ENCODE measurements at regions not wholly inside any gene's neighbourhood (a gene's known extent, or its start where the extent isn't known, plus 50 kb on each side); places are given as distances from the start of the nearest gene placed in this dataset.
"Not testable (repeated sequence)": the region's sequence is repeated elsewhere in the genome, so short reads cannot be mapped to it uniquely, and the experiment has no call there.

GRCh38 chr2:7753777-7754176 lies 836.6 kb downstream of the RNF144A start:
- Histone ChIP-seq H3K4me3 (no peak overlapping the region), H3K4me1 (peaks cover 0 to 3% (median 0%) of the 10 kb centered on the region in 12 donors), H3K27me3 (no peaks in the 10 kb centered on the region), H3K27ac (no peak overlapping the region), H3K36me3 (no peaks in the 10 kb centered on the region), H3K9me3 (peaks cover 0 to 36% (median 23%) of the 10 kb centered on the region in 12 donors)
- intact Hi-C loops (cut with DNase I), result no loop called here
- DNase-seq (no peak), ATAC-seq (no peak)
- no peak for TF ChIP-seq CTCF (IDR thresholded peaks at IDR 0.05)
- no peak for TF ChIP-seq POLR2A (IDR thresholded peaks at IDR 0.05)

GRCh38 chr2:7755879-7756278 lies 838.7 kb downstream of the RNF144A start:
- TF ChIP-seq POLR2A (IDR thresholded peaks at IDR 0.05) (no peak), CTCF (IDR thresholded peaks at IDR 0.05) (no peak)
- Histone ChIP-seq H3K4me1 (peaks cover 0 to 3% (median 0%) of the 10 kb centered on the region in 12 donors), H3K4me3 (no peak overlapping the region), H3K27me3 (no peaks in the 10 kb centered on the region), H3K9me3 (peaks cover 0 to 41% (median 29%) of the 10 kb centered on the region in 12 donors), H3K27ac (no peak overlapping the region), H3K36me3 (no peaks in the 10 kb centered on the region)
- ATAC-seq (no peak), DNase-seq (no peak)
- 85 to 88% (median 85%) methylated on average over 5 of the region's 5 CpGs for WGBS, 4 donors
- intact Hi-C loops (cut with DNase I), result no loop called here

GRCh38 chr2:7758073-7758759 lies 841.0 kb downstream of the RNF144A start:
- H3K27ac ChIP-seq, result no peak overlapping the region
- no peak overlapping the region for H3K4me3 ChIP-seq
- WGBS, 4 donors, result 90 to 97% (median 92%) methylated on average over 3 of the region's 3 CpGs
- no peaks in the 10 kb centered on the region for H3K4me1 ChIP-seq
- no peaks in the 10 kb centered on the region for H3K27me3 ChIP-seq
- TF ChIP-seq CTCF (IDR thresholded peaks at IDR 0.05), result no peak
- TF ChIP-seq POLR2A (IDR thresholded peaks at IDR 0.05), result no peak
- ATAC-seq, result no peak
- H3K36me3 ChIP-seq, result no peaks in the 10 kb centered on the region
- H3K9me3 ChIP-seq, result peaks cover 0 to 49% (median 28%) of the 10 kb centered on the region in 12 donors
- intact Hi-C loops (cut with DNase I), result no loop called here
- no peak for DNase-seq

GRCh38 chr2:7759898-7760297 lies 842.7 kb downstream of the RNF144A start:
- ATAC-seq (no peak), DNase-seq (no peak)
- Histone ChIP-seq H3K36me3 (no peaks in the 10 kb centered on the region), H3K9me3 (peaks cover 0 to 38% (median 14%) of the 10 kb centered on the region in 12 donors), H3K4me3 (no peak overlapping the region), H3K27ac (no peak overlapping the region), H3K4me1 (no peaks in the 10 kb centered on the region), H3K27me3 (no peaks in the 10 kb centered on the region)
- TF ChIP-seq CTCF (IDR thresholded peaks at IDR 0.05) (no peak), POLR2A (IDR thresholded peaks at IDR 0.05) (no peak)
- intact Hi-C loops (cut with DNase I), result no loop called here
- WGBS, 4 donors, result 82 to 93% (median 89%) methylated on average over 3 of the region's 3 CpGs

- H3K27me3 ChIP-seq; H3K4me1 ChIP-seq; H3K27ac ChIP-seq; H3K36me3 ChIP-seq; H3K4me3 ChIP-seq; DNase-seq; intact Hi-C loops (cut with DNase I); ATAC-seq: not testable (repeated sequence)
- 90 to 100% (median 97%) methylated on average over 3 of the region's 3 CpGs for WGBS, 4 donors
- H3K9me3 ChIP-seq, result peaks cover 0 to 23% (median 9%) of the 10 kb centered on the region in 12 donors
Measured at GRCh38 chr2:7763418-7763817, 846.2 kb downstream of the RNF144A start.

All from heart left ventricle (tissue), 16 donors.